MM.1S (cell line): ENCODE measurements at regions not wholly inside any gene's neighbourhood (a gene's known extent, or its start where the extent isn't known, plus 50 kb on each side); places are given as distances from the start of the nearest gene placed in this dataset.

Experiments
- EZH2 ChIP-seq: fragments of 300-600 bp; sonication (generic); optimal IDR thresholded peaks from 2 replicates; pipeline ENCODE3; 2017; ENCODE audit warnings: low read depth, mild to moderate bottlenecking, antibody characterized with exemption, low read length, mixed read lengths
- TF ChIP-seq, protein P1 (sequence below): fragments of 300-600 bp; sonication (generic); IDR thresholded peaks from 2 replicates; pipeline ENCODE4 v1.5.1; 2016; ENCODE audit warnings: antibody characterized with exemption, low read length, mixed read lengths

DNA sequence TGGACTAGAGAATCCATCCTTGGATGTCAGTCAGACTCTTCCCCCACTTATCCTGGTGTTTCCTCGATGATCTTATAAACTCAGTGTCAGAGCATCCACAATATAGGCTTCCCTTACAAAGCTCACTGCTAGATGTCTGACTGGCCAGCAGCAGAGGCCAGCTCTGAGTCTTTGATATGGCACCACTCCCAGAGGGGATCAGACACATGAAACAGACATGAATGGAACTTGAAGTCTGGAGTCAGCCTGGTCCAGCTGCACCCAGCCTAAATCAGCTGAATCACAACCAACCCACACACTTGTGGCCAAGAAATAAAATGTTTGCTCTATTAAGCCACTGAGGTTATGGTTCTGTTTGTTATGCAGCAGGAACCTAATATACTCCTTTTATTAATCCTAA, 129.6 kb upstream of the MED14 start:
- TF ChIP-seq, protein P1, sequence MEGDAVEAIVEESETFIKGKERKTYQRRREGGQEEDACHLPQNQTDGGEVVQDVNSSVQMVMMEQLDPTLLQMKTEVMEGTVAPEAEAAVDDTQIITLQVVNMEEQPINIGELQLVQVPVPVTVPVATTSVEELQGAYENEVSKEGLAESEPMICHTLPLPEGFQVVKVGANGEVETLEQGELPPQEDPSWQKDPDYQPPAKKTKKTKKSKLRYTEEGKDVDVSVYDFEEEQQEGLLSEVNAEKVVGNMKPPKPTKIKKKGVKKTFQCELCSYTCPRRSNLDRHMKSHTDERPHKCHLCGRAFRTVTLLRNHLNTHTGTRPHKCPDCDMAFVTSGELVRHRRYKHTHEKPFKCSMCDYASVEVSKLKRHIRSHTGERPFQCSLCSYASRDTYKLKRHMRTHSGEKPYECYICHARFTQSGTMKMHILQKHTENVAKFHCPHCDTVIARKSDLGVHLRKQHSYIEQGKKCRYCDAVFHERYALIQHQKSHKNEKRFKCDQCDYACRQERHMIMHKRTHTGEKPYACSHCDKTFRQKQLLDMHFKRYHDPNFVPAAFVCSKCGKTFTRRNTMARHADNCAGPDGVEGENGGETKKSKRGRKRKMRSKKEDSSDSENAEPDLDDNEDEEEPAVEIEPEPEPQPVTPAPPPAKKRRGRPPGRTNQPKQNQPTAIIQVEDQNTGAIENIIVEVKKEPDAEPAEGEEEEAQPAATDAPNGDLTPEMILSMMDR, result no peak
- TF ChIP-seq EZH2, result no peak
